ENCODE measurements at regions not wholly inside any gene's neighbourhood (a gene's known extent, or its start where the extent isn't known, plus 50 kb on each side); places are given as distances from the start of the nearest gene placed in this dataset.

DNA sequence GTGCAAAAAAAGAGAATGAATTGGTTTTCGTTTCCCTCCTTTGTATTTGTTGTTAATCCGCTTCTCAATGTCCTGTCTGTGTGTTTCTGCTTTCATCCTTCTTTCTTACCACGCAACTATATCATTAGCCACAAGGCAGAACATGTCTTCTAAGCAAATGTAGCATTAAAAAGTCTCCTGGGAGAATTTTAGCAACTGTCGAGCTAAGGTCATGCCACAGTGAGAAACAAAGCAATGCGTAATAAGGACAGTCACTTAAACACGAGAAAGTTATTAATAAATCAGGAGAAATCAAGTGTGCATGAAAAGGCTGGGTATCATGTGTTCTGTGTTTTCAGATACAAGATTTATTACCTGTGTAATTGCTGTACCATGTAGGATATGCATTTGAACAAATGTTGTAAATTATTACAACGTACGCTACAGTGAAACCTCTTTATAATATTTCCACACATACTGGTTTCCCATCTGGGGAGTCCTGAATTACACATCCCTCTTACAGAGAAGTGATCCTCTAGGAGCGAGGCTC is 890.8 kb downstream of the TRIML1 start:
- no peaks in the 10 kb centered on the region for H3K4me1 Mint-ChIP-seq (ENCODE audit: low read depth, unreplicated experiment)
- H3K4me3 Mint-ChIP-seq (ENCODE audit: low read depth, unreplicated experiment), result no peak overlapping the region
- CTCF ChIA-PET, result no interaction called here
- intact Hi-C loops (cut with micrococcal nuclease; ENCODE audit: unreplicated experiment), result no loop called here
- TF ChIP-seq, protein P1, sequence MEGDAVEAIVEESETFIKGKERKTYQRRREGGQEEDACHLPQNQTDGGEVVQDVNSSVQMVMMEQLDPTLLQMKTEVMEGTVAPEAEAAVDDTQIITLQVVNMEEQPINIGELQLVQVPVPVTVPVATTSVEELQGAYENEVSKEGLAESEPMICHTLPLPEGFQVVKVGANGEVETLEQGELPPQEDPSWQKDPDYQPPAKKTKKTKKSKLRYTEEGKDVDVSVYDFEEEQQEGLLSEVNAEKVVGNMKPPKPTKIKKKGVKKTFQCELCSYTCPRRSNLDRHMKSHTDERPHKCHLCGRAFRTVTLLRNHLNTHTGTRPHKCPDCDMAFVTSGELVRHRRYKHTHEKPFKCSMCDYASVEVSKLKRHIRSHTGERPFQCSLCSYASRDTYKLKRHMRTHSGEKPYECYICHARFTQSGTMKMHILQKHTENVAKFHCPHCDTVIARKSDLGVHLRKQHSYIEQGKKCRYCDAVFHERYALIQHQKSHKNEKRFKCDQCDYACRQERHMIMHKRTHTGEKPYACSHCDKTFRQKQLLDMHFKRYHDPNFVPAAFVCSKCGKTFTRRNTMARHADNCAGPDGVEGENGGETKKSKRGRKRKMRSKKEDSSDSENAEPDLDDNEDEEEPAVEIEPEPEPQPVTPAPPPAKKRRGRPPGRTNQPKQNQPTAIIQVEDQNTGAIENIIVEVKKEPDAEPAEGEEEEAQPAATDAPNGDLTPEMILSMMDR (IDR thresholded peaks at IDR 0.05; ENCODE audit: unreplicated experiment), result no peak
- H3K9me3 Mint-ChIP-seq (ENCODE audit: low read depth, unreplicated experiment), result no peaks in the 10 kb centered on the region
- H3K36me3 Mint-ChIP-seq (ENCODE audit: insufficient read depth, unreplicated experiment), result no peaks in the 10 kb centered on the region
- H3K27ac Mint-ChIP-seq (ENCODE audit: unreplicated experiment), result no peak overlapping the region
- DNase-seq, result no peak
- no peaks in the 10 kb centered on the region for H3K27me3 Mint-ChIP-seq (ENCODE audit: unreplicated experiment)
- no TSS peak for BruUV-seq (replicated peaks)

- BruUV-seq (replicated peaks), result no TSS peak
- intact Hi-C loops (cut with micrococcal nuclease; ENCODE audit: unreplicated experiment), result no loop called here
- no peaks in the 10 kb centered on the region for H3K36me3 Mint-ChIP-seq (ENCODE audit: insufficient read depth, unreplicated experiment)
- H3K4me3 Mint-ChIP-seq (ENCODE audit: low read depth, unreplicated experiment), result no peak overlapping the region
- H3K9me3 Mint-ChIP-seq (ENCODE audit: low read depth, unreplicated experiment), result no peaks in the 10 kb centered on the region
- no peak for DNase-seq
- CTCF ChIA-PET, result no interaction called here
- no peaks in the 10 kb centered on the region for H3K4me1 Mint-ChIP-seq (ENCODE audit: low read depth, unreplicated experiment)
- TF ChIP-seq, protein P1 (IDR thresholded peaks at IDR 0.05; ENCODE audit: unreplicated experiment), result no peak
- no peak overlapping the region for H3K27ac Mint-ChIP-seq (ENCODE audit: unreplicated experiment)
- no peaks in the 10 kb centered on the region for H3K27me3 Mint-ChIP-seq (ENCODE audit: unreplicated experiment)
Measured at GRCh38 chr4:189032606-189033338, 893.5 kb downstream of the TRIML1 start.

DNA sequence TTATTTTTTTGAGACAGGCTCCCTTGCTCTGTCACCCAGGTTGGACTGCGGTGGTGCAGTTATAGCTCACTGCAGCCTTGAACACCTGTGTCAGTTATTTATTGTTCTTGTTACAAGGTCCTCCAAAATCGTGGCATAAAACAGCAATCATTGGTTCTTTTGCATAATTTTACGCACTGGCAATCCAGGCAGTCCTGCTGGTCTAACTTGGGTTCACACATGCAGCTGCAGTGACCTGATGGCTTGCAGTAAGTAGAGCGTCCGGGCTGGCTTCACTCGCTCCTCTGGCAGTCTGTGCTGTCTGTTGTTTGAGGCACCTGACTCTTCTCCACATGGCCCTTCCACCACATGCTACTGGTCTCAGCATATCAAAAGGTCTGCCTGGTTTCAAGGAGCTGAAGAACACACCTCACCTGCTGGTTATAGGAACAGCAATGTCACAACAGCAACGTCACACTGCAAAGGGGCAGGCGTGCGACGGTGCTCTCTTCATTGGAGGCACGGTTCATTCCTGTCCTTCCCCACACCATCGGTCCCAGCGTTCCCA is 894.6 kb downstream of the TRIML1 start:
- no peak for DNase-seq
- TF ChIP-seq, protein P1 (IDR thresholded peaks at IDR 0.05; ENCODE audit: unreplicated experiment), result no peak
- H3K9me3 Mint-ChIP-seq (ENCODE audit: low read depth, unreplicated experiment), result no peaks in the 10 kb centered on the region
- H3K4me1 Mint-ChIP-seq (ENCODE audit: low read depth, unreplicated experiment), result no peaks in the 10 kb centered on the region
- no peaks in the 10 kb centered on the region for H3K36me3 Mint-ChIP-seq (ENCODE audit: insufficient read depth, unreplicated experiment)
- no peak overlapping the region for H3K27ac Mint-ChIP-seq (ENCODE audit: unreplicated experiment)
- intact Hi-C loops (cut with micrococcal nuclease; ENCODE audit: unreplicated experiment), result no loop called here
- H3K27me3 Mint-ChIP-seq (ENCODE audit: unreplicated experiment), result no peaks in the 10 kb centered on the region
- no TSS peak for BruUV-seq (replicated peaks)
- CTCF ChIA-PET, result no interaction called here
- H3K4me3 Mint-ChIP-seq (ENCODE audit: low read depth, unreplicated experiment), result no peak overlapping the region

- DNase-seq, result no peak
- CTCF ChIA-PET, result no interaction called here
- no peaks in the 10 kb centered on the region for H3K9me3 Mint-ChIP-seq (ENCODE audit: low read depth, unreplicated experiment)
- no peaks in the 10 kb centered on the region for H3K4me1 Mint-ChIP-seq (ENCODE audit: low read depth, unreplicated experiment)
- BruUV-seq (replicated peaks), result no TSS peak
- H3K36me3 Mint-ChIP-seq (ENCODE audit: insufficient read depth, unreplicated experiment), result no peaks in the 10 kb centered on the region
- intact Hi-C loops (cut with micrococcal nuclease; ENCODE audit: unreplicated experiment), result no loop called here
- TF ChIP-seq, protein P1 (IDR thresholded peaks at IDR 0.05; ENCODE audit: unreplicated experiment), result no peak
- no peaks in the 10 kb centered on the region for H3K27me3 Mint-ChIP-seq (ENCODE audit: unreplicated experiment)
- no peak overlapping the region for H3K27ac Mint-ChIP-seq (ENCODE audit: unreplicated experiment)
- H3K4me3 Mint-ChIP-seq (ENCODE audit: low read depth, unreplicated experiment), result no peak overlapping the region
Measured at GRCh38 chr4:189035091-189035490, 895.9 kb downstream of the TRIML1 start.
